ENCODE measurements at regions not wholly inside any gene's neighbourhood (a gene's known extent, or its start where the extent isn't known, plus 50 kb on each side); places are given as distances from the start of the nearest gene placed in this dataset.

GRCh38 chr14:75226755-75227544 lies 50.5 kb upstream of the TMED10 start:
- H3K36me3 Mint-ChIP-seq (ENCODE audit: low read depth, unreplicated experiment): peaks cover 3% of the 10 kb centered on the region
- peaks cover 68% of the 10 kb centered on the region for H3K4me1 Mint-ChIP-seq (ENCODE audit: unreplicated experiment)
- TF ChIP-seq CTCF (IDR thresholded peaks at IDR 0.05; ENCODE audit: unreplicated experiment): no peak
- no peaks in the 10 kb centered on the region for H3K9me3 Mint-ChIP-seq (ENCODE audit: unreplicated experiment)
- peaks cover 8% of the 10 kb centered on the region for H3K27me3 Mint-ChIP-seq (ENCODE audit: unreplicated experiment)
- DNase-seq (ENCODE audit: low spot score): no peak
- H3K4me3 Mint-ChIP-seq (ENCODE audit: unreplicated experiment): no peak overlapping the region
- H3K27ac Mint-ChIP-seq (ENCODE audit: unreplicated experiment): no peak overlapping the region

Data from endothelial cell (in vitro differentiated cells).